GM18502 (cell line): ENCODE measurements at regions not wholly inside any gene's neighbourhood (a gene's known extent, or its start where the extent isn't known, plus 50 kb on each side); places are given as distances from the start of the nearest gene placed in this dataset.

Source experiments
- ATAC-seq: cut with Tn5 transposase; IDR thresholded peaks from one replicate; pipeline ENCODE4 v1.9.1; 2021; ENCODE audit warnings: mild to moderate bottlenecking; ENCODE audit not compliant: unreplicated experiment, poor library complexity

DNA sequence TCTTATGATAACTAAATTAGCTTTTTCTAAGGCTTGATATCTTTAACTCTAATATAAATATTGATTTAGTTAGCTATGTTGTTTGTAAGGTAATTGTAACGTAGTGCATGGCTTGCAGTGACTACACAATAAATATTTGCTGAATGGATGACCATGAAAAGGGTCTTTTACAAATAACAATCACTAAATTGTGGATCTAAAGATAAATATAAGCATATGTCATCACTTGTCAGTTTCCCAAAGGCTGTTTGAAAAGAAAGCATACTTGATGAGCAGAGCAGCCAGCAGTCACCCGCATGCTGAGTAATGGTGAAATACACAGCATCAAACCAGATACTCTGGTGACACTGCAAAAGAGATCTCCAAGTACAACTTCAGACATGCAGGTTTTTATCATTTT is 92.5 kb upstream of the FMN2 start:
- ATAC-seq = no peak

DNA sequence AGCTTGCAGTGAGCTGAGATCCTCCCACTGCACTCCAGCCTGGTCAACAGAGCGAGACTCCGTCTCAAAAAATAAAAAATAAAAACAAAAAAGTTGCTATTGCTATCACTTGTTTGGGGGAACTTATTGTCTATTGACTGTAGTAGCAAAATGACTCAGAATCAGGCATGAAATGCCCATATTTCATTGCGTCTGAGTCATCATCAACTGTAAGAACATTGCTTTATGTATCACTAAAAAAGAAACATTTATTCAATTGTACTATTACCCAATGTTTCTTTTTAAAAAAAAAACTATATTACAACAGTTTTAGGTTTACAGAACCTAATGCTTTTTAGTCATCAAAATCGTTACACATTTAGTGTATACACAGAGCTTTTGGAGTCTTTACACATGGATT is 91.0 kb upstream of the FMN2 start:
- ATAC-seq = no peak

DNA sequence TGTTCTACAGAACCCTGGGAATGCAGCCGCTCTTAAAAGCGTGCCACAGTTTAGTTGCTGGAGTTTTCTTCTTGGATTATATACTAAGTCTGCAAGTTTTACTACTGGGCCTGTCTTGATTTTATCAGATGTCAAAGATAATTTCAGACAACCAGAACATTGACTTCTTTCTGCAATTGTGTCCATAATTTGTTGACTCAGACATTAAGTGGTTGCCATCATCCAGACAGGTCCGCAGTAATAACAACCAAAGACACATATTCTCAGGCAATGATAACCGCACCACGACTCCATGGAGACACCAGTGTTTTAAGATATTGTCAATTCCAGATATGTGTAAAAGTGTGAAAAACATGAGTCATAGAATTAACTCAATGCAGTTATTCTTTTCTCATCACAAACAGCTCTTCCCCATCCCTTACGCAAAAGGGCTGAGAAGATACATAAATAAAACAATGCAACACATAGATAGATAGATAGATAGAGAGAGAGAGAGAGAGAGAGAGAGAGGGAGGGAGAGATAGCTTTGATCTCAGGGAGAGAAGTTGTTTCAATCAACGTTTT is 90.4 kb upstream of the FMN2 start:
- ATAC-seq = no peak

DNA sequence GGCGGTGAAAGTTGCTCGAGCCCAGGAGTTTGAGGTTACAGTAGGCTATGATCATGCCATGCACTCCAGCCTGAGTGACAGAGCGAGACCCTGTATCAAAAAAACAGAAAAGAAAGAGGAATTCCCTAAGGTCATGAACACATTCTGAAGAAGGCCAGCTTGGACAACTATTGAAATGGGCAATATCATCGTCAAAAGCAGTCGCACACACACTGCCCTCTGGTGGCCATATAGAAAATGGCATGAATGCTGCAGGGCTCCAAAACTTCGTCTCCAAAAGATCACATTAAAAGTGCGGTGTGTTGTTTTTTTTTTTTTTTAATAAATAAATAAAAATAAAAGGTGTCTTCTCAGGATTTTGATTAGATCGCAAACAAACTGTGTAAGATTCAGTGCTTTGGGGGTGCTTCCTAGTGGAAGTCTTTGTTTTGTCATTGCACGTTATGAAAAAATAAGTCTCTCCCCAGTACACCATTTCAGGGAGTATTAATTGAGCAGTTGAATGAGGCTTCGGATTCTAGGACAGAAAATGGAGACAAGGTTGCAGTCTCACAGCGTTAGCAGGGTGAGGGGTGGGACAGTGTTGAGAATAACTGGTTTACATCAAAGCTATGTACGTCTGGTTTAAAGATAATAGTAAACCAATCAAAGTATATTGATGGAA is 87.5 kb upstream of the FMN2 start:
- ATAC-seq = no peak

DNA sequence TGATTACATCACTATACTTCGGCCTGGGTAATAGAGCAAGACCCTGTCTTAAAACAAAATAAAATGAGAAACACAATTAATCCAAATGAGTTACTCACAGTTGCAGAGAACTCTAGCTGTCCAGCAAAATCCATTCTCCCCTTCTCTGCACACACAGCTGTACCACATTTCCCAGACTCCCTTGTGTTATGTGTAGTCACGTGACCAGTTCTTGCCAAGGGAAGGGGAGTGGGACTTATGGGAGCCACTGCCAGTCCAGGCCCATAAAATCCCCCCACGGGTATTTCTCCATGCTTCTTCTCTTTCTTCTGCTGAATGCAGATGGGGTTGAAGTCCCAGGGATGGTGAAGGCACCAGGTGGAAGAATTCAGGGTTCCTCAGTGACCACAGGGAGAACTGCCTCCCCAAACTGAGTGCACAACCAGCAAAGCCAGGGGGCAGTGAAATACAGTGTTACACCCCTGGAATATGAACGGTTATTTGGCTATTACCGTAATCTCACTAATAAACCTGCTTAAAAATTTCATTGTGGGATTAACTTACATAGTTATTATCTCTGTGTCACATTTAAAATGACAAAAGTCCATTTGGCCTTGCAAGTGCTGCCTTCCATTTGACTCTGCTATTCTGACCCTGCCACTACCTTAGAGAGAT is 85.6 kb upstream of the FMN2 start:
- ATAC-seq = no peak

DNA sequence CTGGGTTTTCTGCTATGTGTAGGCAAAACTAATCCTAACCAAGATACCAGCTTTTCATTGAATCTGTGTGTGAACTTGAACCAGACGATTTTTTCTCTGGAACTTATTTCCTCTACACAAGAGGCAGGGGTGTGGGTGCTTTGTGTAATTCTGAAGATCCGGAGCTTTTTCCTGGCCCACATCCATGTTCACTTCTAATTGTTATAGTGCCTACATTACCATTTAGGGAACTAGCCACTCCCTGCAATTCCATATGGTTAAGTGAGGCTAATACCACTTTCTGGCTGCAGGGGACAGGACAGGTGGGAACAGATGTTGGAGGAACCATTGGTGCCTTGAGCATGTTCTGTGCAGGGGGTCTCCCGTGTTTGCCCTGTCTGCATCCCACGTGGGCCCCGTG is 83.4 kb upstream of the FMN2 start:
- no peak for ATAC-seq

DNA sequence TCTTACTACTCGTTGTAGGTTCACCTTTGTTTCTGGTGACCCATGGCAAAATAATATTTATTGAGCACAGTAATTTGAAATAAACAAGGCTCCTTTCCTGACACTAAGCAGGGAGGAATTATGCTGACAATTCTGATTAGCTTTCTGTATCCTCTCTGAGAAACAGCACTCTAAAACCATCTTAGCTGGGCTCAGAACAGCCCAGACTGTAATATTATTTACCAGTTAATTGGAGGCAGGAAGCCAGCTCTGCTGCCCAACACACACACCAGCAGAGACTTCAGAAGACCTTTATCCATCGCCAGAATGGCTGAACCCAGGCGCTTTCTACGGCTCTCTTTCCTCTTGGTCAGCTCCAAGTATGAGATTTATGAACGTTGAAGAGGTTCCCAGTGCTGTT is 77.6 kb upstream of the FMN2 start:
- ATAC-seq = no peak

DNA sequence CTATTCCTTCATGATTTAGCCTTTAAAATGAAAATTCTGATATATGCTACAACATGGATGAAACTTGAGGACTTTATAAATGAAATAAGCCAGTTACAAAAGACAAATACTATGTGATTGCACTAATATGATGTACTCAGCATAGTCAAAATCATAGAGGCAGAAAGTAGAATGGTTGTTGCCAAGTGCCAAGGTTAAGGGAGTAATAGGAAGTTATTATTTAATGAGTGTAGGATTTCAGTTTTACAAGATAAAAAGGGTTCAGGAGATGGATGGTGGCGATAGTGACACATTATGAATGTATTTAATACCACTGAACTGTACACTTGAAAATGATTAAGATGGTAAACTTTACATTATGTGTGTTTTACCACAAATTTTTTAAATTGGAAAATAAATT is 73.1 kb upstream of the FMN2 start:
- no peak for ATAC-seq

DNA sequence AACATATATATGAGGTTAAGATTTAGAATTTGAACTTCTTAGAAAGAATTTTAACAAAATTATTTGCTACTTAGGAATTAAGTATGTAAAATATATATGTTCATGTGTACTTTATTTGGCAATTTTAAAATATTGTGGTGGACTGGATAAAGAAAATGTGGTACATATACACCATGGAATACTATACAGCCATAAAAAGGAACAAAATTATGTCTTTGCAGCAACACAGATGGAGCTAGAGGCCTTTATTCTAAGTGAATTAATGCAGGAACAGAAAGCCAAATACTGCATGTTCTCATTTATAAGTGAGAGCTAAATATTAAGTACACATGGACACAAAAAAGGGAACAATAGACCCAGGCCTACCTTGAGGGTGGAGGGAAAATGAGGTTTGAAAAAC is 72.2 kb upstream of the FMN2 start:
- no peak for ATAC-seq

DNA sequence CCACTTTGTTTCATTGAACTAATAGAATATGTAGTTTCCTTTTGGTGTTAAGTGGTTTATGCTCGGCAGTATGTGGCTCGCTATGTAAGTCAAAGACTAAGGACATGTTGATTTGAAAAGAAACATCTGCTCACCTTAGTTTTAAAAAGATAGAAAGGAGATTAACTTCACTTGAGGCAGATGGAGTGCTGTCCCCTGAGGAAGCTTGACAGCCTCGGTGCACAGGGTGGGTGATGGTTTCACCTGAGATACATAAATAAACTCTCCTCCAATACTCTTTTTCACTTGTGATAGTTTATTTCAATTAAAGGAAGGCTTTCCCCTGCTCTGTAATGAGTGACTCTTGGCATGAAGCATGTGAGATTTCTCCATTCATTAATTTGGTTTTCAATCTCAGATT is 70.8 kb upstream of the FMN2 start:
- no peak for ATAC-seq

DNA sequence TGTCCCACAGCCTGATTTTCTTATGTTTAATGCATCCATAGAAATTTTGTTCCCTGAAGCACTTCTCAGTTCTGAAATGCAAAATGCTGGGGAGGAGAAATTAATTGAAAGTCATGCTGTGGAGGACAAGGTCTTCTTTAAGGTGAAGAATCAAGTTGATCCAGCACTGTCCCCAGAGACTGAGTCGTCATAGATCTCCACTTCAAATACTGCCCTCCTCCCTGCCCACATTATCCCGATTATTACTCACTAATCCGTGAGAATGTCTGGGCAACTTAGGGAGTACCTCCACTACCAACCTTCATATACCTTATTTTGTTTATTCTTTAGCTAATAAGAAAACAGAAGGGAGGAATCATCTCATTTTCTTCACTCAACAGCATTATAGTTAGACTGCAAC is 70.0 kb upstream of the FMN2 start:
- ATAC-seq = no peak

DNA sequence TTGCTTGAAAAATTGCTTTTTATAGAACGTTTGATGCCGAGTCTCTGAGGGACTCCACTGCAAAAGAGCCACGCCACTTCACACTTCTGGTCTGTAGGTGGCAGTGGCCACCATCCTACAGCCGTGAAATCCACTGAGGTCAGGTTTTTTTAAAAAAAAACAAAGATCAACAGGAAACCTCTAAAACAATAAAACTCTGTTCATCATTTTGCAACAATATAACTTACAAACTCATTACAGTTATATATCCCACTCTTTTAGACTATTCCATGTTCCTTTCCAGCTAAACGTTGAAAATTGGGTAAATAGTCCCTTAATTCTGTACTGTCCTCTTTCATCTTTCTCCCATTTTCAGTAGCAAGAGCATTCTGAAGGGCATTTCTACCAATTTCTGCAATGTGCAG is 64.6 kb upstream of the FMN2 start:
- ATAC-seq = peak; percentile 85

DNA sequence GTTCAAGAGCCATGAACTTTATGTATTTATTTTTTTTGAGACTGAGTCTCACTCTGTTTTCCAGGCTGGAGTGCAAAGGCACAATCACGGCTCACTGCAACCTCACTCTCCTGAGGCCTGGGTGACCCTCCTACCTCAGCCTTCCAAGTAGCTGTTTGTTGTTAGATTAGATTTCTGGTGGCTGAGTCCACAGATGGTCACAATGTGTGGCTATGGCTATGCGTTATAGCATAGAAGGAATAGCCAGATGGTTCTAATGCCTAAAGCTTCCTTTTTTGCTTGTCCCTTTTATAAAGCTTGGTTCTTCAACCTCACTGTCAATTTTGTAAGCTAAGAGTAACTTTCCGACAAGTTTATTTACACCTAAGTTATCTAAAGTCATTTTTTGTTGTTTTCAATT is 62.3 kb upstream of the FMN2 start:
- no peak for ATAC-seq

DNA sequence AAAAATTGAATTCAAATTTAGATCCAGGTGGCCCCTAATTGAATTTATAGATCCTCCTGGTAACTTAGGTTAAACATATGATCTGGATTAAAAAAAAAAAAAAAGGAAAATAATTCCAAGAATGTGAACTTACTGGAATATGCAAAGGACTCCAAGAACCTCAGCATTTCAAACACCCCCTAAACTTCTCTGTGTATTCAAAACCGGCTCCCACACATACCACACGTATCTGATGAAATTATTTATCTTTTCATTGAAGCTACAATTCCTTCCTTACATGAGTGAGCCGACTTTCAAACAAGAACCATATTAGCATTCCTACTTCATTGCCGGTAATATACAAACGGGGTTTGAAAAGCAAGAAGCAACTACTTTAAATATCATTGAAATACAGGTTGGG is 61.4 kb upstream of the FMN2 start:
- ATAC-seq = no peak

DNA sequence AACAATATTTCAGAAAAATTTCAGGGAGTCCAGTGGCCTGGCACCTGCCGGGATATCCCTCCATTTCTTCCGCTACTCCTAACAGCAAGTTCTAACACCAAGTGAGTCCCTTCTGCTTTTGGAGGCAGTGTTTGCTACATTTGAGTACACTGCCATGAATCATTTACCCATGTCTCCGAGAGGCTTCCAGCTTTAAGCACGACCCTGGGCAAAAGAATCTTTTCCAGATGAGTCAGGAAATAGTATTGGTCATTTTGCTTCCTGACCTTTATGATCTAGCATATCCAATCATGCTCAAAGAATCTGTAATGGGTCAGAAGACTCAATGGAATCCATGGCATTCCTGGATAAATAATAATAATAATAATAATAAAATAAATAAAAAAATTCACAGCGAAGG is 60.7 kb upstream of the FMN2 start:
- ATAC-seq = no peak

DNA sequence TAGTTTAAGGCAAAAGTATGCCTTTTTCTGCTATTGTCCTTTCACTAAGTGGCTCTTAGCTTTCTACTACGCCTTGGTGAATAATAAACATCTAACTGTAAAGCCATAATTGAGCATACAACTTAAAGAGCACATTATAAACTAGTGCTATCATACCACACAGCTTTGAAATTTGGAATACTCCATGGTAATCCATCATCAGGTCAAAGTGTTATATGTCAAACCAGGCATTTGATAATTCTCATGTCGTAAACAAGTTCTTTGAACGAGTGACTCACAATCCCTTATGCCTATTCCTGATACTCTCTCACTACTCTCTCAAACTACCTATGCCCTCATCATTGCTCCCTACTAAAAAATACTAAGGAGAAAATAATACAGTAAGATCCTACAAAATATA is 60.3 kb upstream of the FMN2 start:
- ATAC-seq = no peak

DNA sequence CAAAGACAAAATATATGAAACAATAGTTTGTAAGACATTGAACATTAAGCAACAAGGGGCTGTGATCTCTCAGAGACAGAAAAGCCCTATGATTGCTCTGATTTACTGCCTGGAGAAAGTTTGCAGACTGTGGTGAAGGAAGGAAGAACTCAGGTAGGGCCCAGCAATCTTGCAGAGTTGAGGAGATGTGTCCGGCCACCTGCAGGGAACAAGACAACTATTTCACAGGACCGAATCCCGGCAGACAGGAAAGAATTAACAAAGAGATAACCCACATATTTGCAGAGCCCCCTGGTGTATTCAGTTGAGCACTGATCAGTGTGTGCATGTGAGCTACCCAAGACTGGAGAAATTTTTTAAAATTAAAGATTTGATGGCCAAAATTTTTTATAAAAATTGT is 58.3 kb upstream of the FMN2 start:
- no peak for ATAC-seq

DNA sequence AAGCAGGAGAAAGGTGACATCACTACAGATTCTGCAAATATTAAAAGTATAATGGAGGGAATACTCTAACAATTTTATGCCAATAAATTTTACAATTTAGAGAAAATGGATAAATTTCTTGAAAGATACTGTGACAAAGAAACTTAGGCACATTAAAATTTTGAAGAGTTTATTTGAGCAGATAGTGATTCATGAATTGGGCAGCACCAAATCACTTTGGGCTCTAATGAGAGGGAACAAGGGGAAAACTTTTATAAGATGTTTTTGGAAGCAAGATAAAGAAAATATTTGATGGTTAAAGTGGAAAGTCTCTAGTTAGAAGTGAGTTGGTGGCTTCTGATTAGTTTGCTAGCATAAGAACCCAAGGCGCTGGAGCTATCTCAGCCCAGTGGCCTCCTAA is 55.2 kb upstream of the FMN2 start:
- no peak for ATAC-seq
